ENCODE measurements at regions not wholly inside any gene's neighbourhood (a gene's known extent, or its start where the extent isn't known, plus 50 kb on each side); places are given as distances from the start of the nearest gene placed in this dataset.

DNA sequence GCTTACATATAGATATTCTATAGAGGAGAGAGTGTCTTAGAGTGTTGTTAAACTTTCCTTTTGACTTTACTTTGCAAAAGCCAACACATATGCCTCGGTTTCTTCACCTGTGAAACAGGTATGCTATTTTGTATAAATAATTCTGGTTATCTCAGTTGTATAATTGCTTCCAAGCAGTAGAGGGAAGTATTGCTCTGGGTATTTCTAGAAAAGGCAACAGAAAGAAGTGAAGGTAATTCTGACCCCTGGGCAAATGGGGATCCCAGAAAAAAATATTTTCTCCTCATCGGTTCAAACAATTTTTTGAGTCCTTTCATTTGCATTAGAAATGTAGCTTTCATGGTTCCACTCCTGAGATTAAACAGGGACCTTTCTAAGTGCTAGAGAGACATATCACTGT lies 216.5 kb upstream of the SEMA6D start:
- TF ChIP-seq, protein P1, sequence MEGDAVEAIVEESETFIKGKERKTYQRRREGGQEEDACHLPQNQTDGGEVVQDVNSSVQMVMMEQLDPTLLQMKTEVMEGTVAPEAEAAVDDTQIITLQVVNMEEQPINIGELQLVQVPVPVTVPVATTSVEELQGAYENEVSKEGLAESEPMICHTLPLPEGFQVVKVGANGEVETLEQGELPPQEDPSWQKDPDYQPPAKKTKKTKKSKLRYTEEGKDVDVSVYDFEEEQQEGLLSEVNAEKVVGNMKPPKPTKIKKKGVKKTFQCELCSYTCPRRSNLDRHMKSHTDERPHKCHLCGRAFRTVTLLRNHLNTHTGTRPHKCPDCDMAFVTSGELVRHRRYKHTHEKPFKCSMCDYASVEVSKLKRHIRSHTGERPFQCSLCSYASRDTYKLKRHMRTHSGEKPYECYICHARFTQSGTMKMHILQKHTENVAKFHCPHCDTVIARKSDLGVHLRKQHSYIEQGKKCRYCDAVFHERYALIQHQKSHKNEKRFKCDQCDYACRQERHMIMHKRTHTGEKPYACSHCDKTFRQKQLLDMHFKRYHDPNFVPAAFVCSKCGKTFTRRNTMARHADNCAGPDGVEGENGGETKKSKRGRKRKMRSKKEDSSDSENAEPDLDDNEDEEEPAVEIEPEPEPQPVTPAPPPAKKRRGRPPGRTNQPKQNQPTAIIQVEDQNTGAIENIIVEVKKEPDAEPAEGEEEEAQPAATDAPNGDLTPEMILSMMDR (IDR thresholded peaks at IDR 0.05), result no peak
- TF ChIP-seq EZH2 (IDR thresholded peaks at IDR 0.05; ENCODE audit: borderline replicate concordance, insufficient read depth, low read depth, low read length, poor library complexity, severe bottlenecking), result no peak

Data from B cell (primary cell).